A549 (cell line): ENCODE measurements at regions not wholly inside any gene's neighbourhood (a gene's known extent, or its start where the extent isn't known, plus 50 kb on each side); places are given as distances from the start of the nearest gene placed in this dataset.

Source experiments
- ATAC-seq, 2 experiments: fragments of 200-7000 bp in 1 of 2; fragments of >200 bp in 1 of 2; cut with Nextera tagmentation in 1 of 2; cut with Tn5 transposase in 1 of 2; 3 replicates each; pipeline versions ENCODE4 v1.8.0 to v1.9.1; 2018 to 2020; ENCODE audit warnings: mild to moderate bottlenecking in 1 of 2, moderate library complexity in 1 of 2
- CTCF ChIA-PET: fragments of 300-600 bp; sonication (Branson Sonifier 250); formaldehyde crosslinking; extraction: SDS; loops from one replicate; lab custom pipeline; 2021; ENCODE audit warnings: antibody characterized with exemption, inconsistent platforms; lab: Yijun Ruan, JAX
- POLR2A ChIA-PET: fragments of 350-600 bp; formaldehyde crosslinking; extraction: SDS; loops from one replicate; lab custom pipeline; 2021; ENCODE audit warnings: antibody characterized with exemption, inconsistent platforms; lab: Yijun Ruan, JAX
- DNase-seq, 2 experiments: peaks; one replicate each; pipeline versions ENCODE4 v3.0.0 to v3.0.0-alpha.2; 2011 to 2016; ENCODE audit warnings: low read depth in 1 of 2, low spot score in 1 of 2
- FAIRE-seq: peaks from 2 replicates; lab custom pipeline; 2011; peaks lifted over from hg19 to GRCh38; lab: Jason Lieb, UNC
- H3K27ac ChIP-seq, 2 experiments: fragments of >200 bp; sonication (Bioruptor Twin); formaldehyde crosslinking; 3 replicates each; pipeline ENCODE4 v1.5.1; 2016 to 2017
- H3K4me1 ChIP-seq: fragments of >200 bp; sonication (Bioruptor Twin); formaldehyde crosslinking; 3 replicates; pipeline ENCODE4 v1.6.1; 2016
- H3K4me2 ChIP-seq: fragments of >200 bp; sonication (Bioruptor Twin); formaldehyde crosslinking; 3 replicates; pipeline ENCODE4 v1.6.1; 2016
- H3K4me3 ChIP-seq: fragments of >200 bp; sonication (Bioruptor Twin); formaldehyde crosslinking; 3 replicates; pipeline ENCODE4 v1.5.1; 2016
- H3K9me3 ChIP-seq: fragments of >200 bp; sonication (Bioruptor Twin); formaldehyde crosslinking; 3 replicates; pipeline ENCODE4 v1.6.1; 2016
- CBX2 ChIP-seq: fragments of 200-600 bp; sonication (generic); IDR thresholded peaks from 2 replicates; pipeline ENCODE4 v1.6.1; 2016; ENCODE audit warnings: low read depth, mild to moderate bottlenecking, borderline replicate concordance
- CBX8 ChIP-seq: fragments of 200-600 bp; sonication (generic); IDR thresholded peaks from 2 replicates; pipeline ENCODE4 v1.6.1; 2016
- E2F6 ChIP-seq: IDR thresholded peaks from 2 replicates; pipeline ENCODE4 v1.6.1; 2012; ENCODE audit warnings: low read depth, borderline replicate concordance
- EHF ChIP-seq: fragments of 250-450 bp; sonication (Bioruptor Pico); IDR thresholded peaks from 2 replicates; pipeline ENCODE4 v1.5.0; 2020; ENCODE audit warnings: mild to moderate bottlenecking
- EHMT2 ChIP-seq: fragments of 200-600 bp; sonication (generic); IDR thresholded peaks from 2 replicates; pipeline ENCODE4 v1.6.1; 2016; ENCODE audit warnings: antibody characterized with exemption, low read depth, mild to moderate bottlenecking, moderate library complexity
- HEYL ChIP-seq: fragments of 250-450 bp; sonication (Bioruptor Pico); IDR thresholded peaks from 2 replicates; pipeline ENCODE4 v1.8.0; 2021; ENCODE audit warnings: mild to moderate bottlenecking, moderate library complexity
- HMGXB4 ChIP-seq: fragments of 250-450 bp; sonication (Bioruptor Pico); IDR thresholded peaks from 2 replicates; pipeline ENCODE4 v1.5.0; 2021; ENCODE audit warnings: mild to moderate bottlenecking, moderate library complexity, borderline replicate concordance
- KDM1A ChIP-seq: fragments of 200-600 bp; sonication (generic); IDR thresholded peaks from 2 replicates; pipeline ENCODE4 v1.6.1; 2016; ENCODE audit warnings: low read depth, mild to moderate bottlenecking
- MAX ChIP-seq: IDR thresholded peaks from 2 replicates; pipeline ENCODE4 v1.6.1; 2012
- MYC ChIP-seq: IDR thresholded peaks from 2 replicates; pipeline ENCODE4 v1.6.1; 2012; ENCODE audit warnings: mild to moderate bottlenecking, inconsistent platforms, low read length, improper control_type of control experiment, borderline replicate concordance
- POLR2AphosphoS2 ChIP-seq: conservative IDR thresholded peaks from 2 replicates; pipeline ENCODE4 v1.6.1; 2012; ENCODE audit warnings: low read length, improper control_type of control experiment, inconsistent platforms
- RARB ChIP-seq: fragments of 250-450 bp; sonication (Bioruptor Pico); IDR thresholded peaks from 2 replicates; pipeline ENCODE4 v1.8.0; 2021; ENCODE audit warnings: mild to moderate bottlenecking, moderate library complexity
- REST ChIP-seq: fragments of 200-600 bp; sonication (generic); IDR thresholded peaks from 2 replicates; pipeline ENCODE4 v1.6.1; 2016; ENCODE audit warnings: antibody characterized with exemption, mild to moderate bottlenecking, moderate library complexity
- RNF2 ChIP-seq: fragments of 200-600 bp; sonication (generic); IDR thresholded peaks from 2 replicates; pipeline ENCODE4 v1.6.1; 2016; ENCODE audit warnings: low read depth, mild to moderate bottlenecking, antibody characterized with exemption, moderate library complexity, borderline replicate concordance
- SMC3 ChIP-seq: fragments of >200 bp; sonication (Bioruptor Twin); formaldehyde crosslinking; IDR thresholded peaks from 3 replicates; pipeline ENCODE4 v1.6.1; 2018; ENCODE audit warnings: inconsistent platforms
- SREBF2 ChIP-seq: fragments of 450-650 bp; IDR thresholded peaks from 2 replicates; pipeline ENCODE4 v1.6.1; 2014; ENCODE audit warnings: mild to moderate bottlenecking, moderate library complexity
- USF2 ChIP-seq: fragments of 450-650 bp; IDR thresholded peaks from 2 replicates; pipeline ENCODE4 v1.6.1; 2014; ENCODE audit warnings: antibody characterized with exemption
- ZC3H11A ChIP-seq: fragments of 450-650 bp; IDR thresholded peaks from 2 replicates; pipeline ENCODE4 v1.6.1; 2014; ENCODE audit warnings: antibody characterized with exemption, mild to moderate bottlenecking
- ZNF302 ChIP-seq: fragments of 250-450 bp; sonication (Bioruptor Pico); IDR thresholded peaks from 2 replicates; pipeline ENCODE4 v1.9.0; 2021; ENCODE audit warnings: inconsistent platforms, mild to moderate bottlenecking, moderate library complexity
- WGBS: methylation state at CpG from one replicate; pipeline ENCODE4 v1.1.6; 2017; ENCODE audit errors: missing lambda C conversion rate; 5-methylcytosine and 5-hydroxymethylcytosine counted together

- no peak for FAIRE-seq
- ATAC-seq = no peak
Measured at GRCh38 chr4:178244785-178245184, 802.5 kb upstream of the AGA start.

GRCh38 chr4:178255172-178255571 is 812.9 kb upstream of the AGA start:
- 7% methylated on average over 1 of the region's 1 CpG for WGBS

More at GRCh38 chr4:178244785-178245184, 802.5 kb upstream of the AGA start:
- CTCF ChIA-PET = no interaction called here
- Histone ChIP-seq H3K9me3 (no peaks in the 10 kb centered on the region), H3K4me3 (no peak overlapping the region), H3K4me2 (no peak overlapping the region), H3K27ac (no peak overlapping the region), H3K4me1 (no peaks in the 10 kb centered on the region)
- 71% methylated on average over 1 of the region's 1 CpG for WGBS
- POLR2A ChIA-PET = no interaction called here
- DNase-seq = no peak
- TF ChIP-seq RARB (CRISPR knock-in tag) (no peak), HMGXB4 (CRISPR knock-in tag) (no peak), EHMT2 (no peak), ZC3H11A (no peak), CBX2 (no peak), USF2 (no peak)

GRCh38 chr4:178258603-178259002 is 816.4 kb upstream of the AGA start:
- H3K27ac ChIP-seq = no peak overlapping the region
- no peak overlapping the region for H3K4me3 ChIP-seq
- DNase-seq (no peak), ATAC-seq (no peak), FAIRE-seq (no peak)
- WGBS = 73% methylated on average over 2 of the region's 2 CpGs
- no peak overlapping the region for H3K4me2 ChIP-seq
- ChIA-PET CTCF (interaction anchor here (1.1 kb wide), 1 partner anchor 229 kb away, joined by 3 read pairs; no protein-coding TSS in a partner anchor), POLR2A (no interaction called here)
- H3K9me3 ChIP-seq = no peaks in the 10 kb centered on the region
- TF ChIP-seq MAX (no peak), CBX8 (no peak), RNF2 (no peak), HMGXB4 (CRISPR knock-in tag) (no peak), POLR2AphosphoS2 (no peak), HEYL (CRISPR knock-in tag) (no peak), KDM1A (no peak), REST (no peak), EHF (CRISPR knock-in tag) (no peak), CBX2 (no peak), SREBF2 (no peak), ZNF302 (CRISPR knock-in tag) (no peak)
- H3K4me1 ChIP-seq = no peaks in the 10 kb centered on the region

More at GRCh38 chr4:178255172-178255571, 812.9 kb upstream of the AGA start:
- Histone ChIP-seq H3K9me3 (no peaks in the 10 kb centered on the region), H3K4me3 (no peak overlapping the region), H3K27ac (no peak overlapping the region), H3K4me2 (no peak overlapping the region), H3K4me1 (no peaks in the 10 kb centered on the region)
- no peak for ATAC-seq
- TF ChIP-seq MYC (no peak), SMC3 (no peak), E2F6 (no peak), MAX (no peak)
- no peak for FAIRE-seq
- DNase-seq = no peak
- CTCF ChIA-PET = no interaction called here
- POLR2A ChIA-PET = no interaction called here
